ENCODE measurements at regions not wholly inside any gene's neighbourhood (a gene's known extent, or its start where the extent isn't known, plus 50 kb on each side); places are given as distances from the start of the nearest gene placed in this dataset.
"Not testable (repeated sequence)": the region's sequence is repeated elsewhere in the genome, so short reads cannot be mapped to it uniquely, and the experiment has no call there.

- TF ChIP-seq CTCF (IDR thresholded peaks at IDR 0.05; ENCODE audit: insufficient read depth, low read length) = no peak
- H3K4me3 ChIP-seq (ENCODE audit: low read depth, low read length) = no peak overlapping the region
- no peak for DNase-seq (ENCODE audit: low read depth)
These were observed 127.2 kb downstream of the FAM161A start for GRCh38 chr2:61726456-61727209.

GRCh38 chr2:61723364-61723763 lies 130.5 kb downstream of the FAM161A start:
- DNase-seq (ENCODE audit: low read depth); H3K4me3 ChIP-seq (ENCODE audit: low read depth, low read length): not testable (repeated sequence)

- H3K4me3 ChIP-seq (ENCODE audit: low read depth, low read length) = no peak overlapping the region
- DNase-seq (ENCODE audit: low read depth) = no peak
- TF ChIP-seq CTCF (IDR thresholded peaks at IDR 0.05; ENCODE audit: insufficient read depth, low read length) = no peak
These were observed 131.1 kb downstream of the FAM161A start for GRCh38 chr2:61722800-61723199.

GRCh38 chr2:61722318-61722717 lies 131.5 kb downstream of the FAM161A start:
- DNase-seq (ENCODE audit: low read depth) = no peak

GRCh38 chr2:61721382-61721781 lies 132.5 kb downstream of the FAM161A start:
- no peak overlapping the region for H3K4me3 ChIP-seq (ENCODE audit: low read depth, low read length)
- TF ChIP-seq CTCF (IDR thresholded peaks at IDR 0.05; ENCODE audit: insufficient read depth, low read length) = no peak
- DNase-seq (ENCODE audit: low read depth) = no peak

More at GRCh38 chr2:61722318-61722717, 131.5 kb downstream of the FAM161A start:
- no peak for TF ChIP-seq CTCF (IDR thresholded peaks at IDR 0.05; ENCODE audit: insufficient read depth, low read length)
- H3K4me3 ChIP-seq (ENCODE audit: low read depth, low read length) = no peak overlapping the region

- no peak for TF ChIP-seq CTCF (IDR thresholded peaks at IDR 0.05; ENCODE audit: insufficient read depth, low read length)
- H3K4me3 ChIP-seq (ENCODE audit: low read depth, low read length) = no peak overlapping the region
- DNase-seq (ENCODE audit: low read depth) = no peak
These were observed 132.9 kb downstream of the FAM161A start for GRCh38 chr2:61720911-61721310.

- no peak for DNase-seq (ENCODE audit: low read depth)
- no peak overlapping the region for H3K4me3 ChIP-seq (ENCODE audit: low read depth, low read length)
- TF ChIP-seq CTCF (IDR thresholded peaks at IDR 0.05; ENCODE audit: insufficient read depth, low read length) = no peak
These were observed 134.9 kb downstream of the FAM161A start for GRCh38 chr2:61718965-61719364.

Data from fibroblast of the aortic adventitia (primary cell).